Glomerular endothelial cell (primary cell): ENCODE measurements at regions not wholly inside any gene's neighbourhood (a gene's known extent, or its start where the extent isn't known, plus 50 kb on each side); places are given as distances from the start of the nearest gene placed in this dataset.
"Not testable (repeated sequence)": the region's sequence is repeated elsewhere in the genome, so short reads cannot be mapped to it uniquely, and the experiment has no call there.

Source experiments
- DNase-seq: peaks from one replicate; pipeline ENCODE4 v3.0.0-alpha.2; 2011; ENCODE audit warnings: low read depth, low spot score; ENCODE audit errors: extremely low read depth

DNA sequence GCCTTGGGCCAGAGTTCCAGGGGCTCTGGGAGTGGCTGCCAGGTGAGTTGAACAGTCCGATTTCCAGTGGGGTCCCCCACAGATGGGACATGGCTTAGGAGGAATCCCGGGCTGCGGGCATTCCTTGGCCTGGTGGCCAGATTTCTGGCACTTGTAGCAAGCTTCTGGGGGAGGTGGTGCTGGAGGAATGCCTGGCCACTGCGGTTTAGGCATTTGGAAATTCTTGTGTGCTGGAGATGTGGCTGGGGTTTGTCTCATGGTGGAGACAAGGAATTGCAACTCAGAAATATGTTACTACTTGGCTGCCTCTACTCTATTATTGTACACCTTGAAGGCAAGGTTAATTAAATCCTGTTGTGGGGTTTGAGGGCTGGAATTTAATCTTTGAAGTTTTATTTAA, 779.8 kb downstream of the UQCRFS1 start:
- not testable (repeated sequence) for DNase-seq

GRCh38 chr19:28430214-28430613, 782.7 kb downstream of the UQCRFS1 start:
- no peak for DNase-seq

DNA sequence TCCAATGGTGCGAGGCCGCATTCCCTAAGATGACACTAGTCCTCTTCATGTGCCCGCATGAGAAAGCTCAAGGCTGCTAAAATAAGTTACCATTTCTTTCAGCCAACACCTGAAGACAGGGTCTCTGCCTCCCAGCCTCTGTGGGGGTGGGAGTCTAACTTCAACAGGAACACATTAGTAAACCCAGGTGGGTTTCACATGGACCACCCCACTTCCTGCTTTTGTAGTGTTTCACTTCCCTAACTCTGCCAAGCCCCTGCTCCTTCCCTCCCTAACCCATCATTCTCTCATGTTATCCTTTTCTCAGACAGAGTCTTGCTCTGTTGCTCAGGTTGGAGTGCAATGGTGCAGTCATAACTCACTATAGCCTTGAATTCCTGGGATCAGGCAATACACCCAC, 783.6 kb downstream of the UQCRFS1 start:
- DNase-seq: no peak

GRCh38 chr19:28428663-28429348, 784.1 kb downstream of the UQCRFS1 start:
- DNase-seq: no peak

DNA sequence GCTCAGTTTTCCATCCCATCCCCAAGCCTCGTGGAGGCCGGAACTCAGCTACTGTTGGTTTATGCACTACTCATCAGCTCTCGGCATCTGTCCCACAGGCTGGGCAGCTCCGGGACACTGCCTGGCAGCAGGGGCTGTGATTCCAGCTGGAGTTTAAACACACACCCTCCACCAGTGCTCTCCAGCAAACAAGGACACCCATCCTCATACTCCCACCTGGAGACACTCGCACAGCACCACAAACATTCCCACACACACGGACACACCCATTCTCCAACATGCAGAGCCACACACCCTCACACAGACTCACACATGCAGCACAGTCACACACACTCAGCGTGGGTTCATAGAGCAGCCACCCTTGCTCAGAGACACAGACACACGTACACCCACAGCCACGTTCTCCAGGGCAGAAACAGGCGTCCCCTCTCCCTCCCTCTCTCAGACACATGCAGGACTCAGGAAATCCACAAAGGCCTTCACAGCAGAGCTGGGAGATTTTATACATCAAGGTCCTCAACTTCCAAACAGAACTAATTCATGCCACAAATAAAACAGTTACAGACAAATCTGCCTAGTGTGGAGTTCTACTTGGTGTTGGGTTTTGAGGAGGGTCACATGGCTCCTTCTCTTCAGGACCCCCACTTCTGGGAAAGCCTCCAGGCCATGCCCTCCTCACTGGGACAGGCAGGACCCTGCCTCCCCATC, 785.4 kb downstream of the UQCRFS1 start:
- no peak for DNase-seq

DNA sequence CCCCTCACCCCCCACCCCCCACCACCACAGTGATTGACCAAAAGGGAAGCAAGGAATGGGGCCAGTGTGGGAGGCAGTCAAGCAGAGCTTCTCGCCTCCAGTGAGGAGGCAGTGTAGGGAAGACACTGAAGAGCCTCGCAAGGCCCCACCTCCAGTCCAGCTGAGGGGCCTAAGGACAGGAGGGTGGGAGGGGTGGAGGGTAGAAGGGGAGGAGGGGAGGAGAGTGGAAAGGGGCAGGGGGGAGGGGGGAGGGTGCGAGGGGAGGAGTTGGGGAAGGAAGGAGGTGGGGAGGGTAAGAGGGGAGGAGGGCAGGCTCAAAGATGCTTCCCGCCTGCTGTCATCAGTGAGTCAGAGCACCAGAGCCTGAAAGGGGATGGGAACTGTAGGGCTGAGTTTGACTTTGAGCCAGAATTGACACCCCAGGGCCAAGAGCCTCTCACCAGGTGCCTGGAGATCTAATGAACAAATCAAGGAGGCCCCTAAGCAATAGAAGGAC, 786.2 kb downstream of the UQCRFS1 start:
- no peak for DNase-seq

DNA sequence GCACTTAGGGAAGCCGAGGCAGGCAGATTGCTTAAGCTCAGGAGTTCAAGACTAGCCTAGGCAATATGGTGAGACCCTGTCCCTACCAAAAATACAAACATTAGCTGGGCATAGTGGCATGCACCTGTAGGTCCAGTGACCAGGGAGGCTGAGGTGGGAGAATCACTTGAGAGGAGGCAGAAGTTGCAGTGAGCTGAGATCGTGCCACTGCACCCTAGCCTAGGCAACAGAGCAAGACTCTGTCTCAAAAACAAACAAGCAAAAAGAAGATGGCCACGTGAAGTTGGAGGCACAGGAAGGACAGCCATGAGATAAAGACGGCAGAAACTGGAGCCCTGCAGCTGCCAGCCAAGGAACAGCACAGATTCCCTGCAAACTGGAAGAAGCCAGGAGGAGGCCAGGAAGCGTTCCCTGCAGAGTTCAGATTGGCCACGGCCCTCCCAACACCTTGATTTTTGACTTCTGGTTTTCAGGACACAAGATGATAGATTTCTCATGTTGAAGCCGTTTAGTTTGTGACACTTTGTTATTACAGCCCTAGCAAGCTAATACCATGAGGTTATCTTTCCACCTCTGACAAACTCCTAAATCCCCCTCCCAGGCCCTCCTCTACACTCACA, 786.7 kb downstream of the UQCRFS1 start:
- no peak for DNase-seq

DNA sequence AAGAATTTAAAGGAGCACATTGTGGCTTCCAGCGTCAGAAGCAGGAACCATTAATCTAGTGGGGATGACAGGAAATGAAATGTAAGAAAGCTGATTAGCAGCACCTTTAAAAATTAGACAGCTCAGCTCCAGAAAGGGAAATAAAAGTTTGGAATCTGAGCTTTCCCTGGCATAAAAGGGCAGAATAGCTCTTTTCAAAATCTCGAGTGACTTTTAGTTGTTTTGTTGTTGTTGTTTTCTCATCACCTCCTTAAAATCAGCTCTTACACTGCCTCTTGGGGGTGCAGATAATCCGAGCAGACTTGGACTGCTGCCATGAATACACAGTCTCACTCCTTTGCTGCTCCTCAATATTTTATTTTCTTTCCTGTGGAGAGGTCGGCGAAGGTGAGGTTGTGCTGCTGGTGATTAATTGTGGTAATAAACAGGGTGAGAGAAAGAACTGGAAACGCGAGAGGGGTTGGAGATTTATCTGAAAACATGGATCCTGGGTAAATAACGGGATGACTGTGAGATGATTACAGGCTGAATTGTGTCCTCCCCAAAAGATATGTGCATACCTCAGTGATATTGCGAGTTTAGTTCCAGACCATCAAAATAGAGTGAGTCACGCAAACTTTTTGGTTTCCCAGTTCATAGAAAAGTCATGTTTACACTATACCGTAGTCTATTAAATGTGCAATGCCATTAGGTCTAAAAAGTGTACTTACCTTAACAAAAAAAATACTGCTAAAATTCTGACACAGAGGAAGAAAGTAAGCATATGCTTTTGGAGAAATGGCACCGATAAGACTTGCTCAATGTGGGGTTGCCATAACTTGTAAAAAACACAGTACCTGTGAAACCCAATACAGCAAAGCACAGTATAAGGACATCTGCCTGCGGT, 787.7 kb downstream of the UQCRFS1 start:
- DNase-seq: no peak

DNA sequence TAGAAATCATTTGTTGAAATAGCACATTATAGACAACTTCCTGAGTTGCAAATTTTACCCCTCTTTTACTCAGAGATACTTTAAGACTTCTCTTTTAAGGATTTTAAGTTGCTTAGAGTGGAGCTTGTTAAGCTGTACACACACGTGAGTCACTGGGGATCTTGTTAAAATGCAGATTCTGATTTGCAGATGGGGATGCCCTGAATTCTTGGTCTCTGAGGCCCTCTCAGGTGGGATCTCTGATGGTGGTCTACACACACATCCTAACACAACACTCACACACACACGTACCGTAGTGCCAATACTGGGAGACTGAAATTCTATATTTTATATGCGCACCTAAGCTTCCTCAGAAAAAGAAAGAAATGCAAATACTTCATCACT, 788.3 kb downstream of the UQCRFS1 start:
- no peak for DNase-seq

DNA sequence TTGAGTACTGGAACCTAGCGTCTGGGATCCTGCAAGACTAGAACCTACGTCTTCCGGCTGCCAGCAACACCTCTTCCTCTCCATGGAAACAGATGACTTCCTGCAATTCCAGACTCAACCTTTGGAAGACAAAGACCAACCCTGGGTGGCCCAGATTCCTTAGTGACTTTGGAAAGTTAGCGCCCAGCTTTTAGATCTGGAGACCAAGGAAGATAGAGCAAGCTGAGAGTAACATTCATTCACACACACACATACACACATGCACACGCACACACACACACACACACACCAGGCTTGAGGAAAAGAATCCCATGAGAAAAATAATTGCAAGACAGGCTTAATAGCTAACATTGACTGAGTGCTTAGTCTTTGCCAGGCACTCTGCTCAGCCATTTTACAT, 788.9 kb downstream of the UQCRFS1 start:
- no peak for DNase-seq

- no peak for DNase-seq
Measured at GRCh38 chr19:28422791-28423650, 789.9 kb downstream of the UQCRFS1 start.

DNA sequence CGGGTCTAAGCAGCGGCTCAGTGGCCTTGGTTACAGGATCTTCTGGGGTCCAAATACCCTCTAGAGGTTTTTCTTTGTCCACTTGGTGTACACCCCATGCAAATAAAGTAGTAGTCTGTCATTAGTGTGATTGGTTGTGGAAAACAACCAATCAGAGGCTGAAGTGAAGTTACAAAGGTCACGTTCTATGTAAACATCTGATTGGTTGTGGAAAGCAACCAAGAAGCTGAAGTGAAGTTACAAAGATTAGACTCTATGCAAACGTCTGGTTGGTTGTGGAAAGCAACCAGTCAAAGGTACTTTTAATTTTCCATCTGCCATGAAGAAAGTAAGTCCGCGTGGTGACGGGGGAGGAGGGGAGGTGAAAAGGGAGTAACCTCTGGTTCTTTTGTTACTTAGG, 790.9 kb downstream of the UQCRFS1 start:
- no peak for DNase-seq

DNA sequence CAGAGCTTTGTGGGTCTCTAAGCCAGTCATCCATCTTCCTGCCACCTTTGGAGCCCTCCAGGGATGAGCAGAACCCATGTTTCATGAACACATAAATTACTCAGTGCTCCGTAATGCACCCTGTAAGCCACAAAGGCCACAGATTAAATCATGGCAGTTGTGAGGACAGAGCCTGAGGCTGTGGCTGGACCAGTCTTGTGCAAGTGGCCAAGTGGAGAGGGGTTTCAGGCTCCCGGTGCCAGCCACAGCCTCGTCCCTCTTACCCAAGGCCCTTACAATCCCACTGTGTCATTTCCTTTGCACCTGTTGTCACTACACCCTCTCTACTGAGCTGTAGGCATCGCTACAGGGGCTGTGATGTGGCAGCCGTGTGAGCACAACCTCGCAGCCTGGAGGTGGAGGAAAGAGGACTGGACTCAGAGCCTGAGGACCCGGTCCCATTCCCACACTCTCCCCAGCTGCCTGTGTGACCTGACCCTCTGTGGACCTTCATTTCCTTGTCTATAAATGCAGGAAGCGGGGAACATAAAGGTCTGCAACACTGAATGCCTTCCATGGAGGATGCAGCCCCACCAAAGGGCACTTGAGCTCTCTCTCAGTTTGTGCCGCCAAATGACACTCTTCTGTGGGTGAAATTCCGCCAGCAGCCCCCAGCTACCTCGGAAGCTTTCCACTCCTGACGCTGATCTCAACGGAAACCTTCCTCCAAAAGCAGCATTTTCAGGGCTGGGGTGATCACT, 792.0 kb downstream of the UQCRFS1 start:
- no peak for DNase-seq

GRCh38 chr19:28419312-28419711, 793.6 kb downstream of the UQCRFS1 start:
- DNase-seq: no peak

- DNase-seq: no peak
Measured at GRCh38 chr19:28417361-28417760, 795.6 kb downstream of the UQCRFS1 start.

GRCh38 chr19:28416245-28416644, 796.7 kb downstream of the UQCRFS1 start:
- DNase-seq: no peak

DNA sequence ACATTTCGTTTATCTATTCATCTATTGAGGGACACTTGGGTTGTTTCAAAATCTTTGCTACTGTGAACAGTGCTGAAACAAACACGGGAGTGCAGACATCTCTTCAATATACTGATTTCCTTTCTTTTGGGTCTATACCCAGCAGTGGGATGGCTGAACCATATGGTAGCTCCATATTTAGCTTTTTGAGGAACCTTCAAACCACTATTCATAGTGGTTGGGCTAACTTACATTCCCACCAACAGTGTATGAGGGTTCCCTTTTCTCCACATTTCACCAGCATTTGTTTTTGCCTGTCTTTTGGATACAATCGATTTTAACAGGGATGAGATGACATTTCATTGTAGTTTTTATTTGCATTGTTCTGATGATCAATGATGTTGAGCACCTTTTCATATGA, 798.2 kb downstream of the UQCRFS1 start:
- DNase-seq: no peak

DNA sequence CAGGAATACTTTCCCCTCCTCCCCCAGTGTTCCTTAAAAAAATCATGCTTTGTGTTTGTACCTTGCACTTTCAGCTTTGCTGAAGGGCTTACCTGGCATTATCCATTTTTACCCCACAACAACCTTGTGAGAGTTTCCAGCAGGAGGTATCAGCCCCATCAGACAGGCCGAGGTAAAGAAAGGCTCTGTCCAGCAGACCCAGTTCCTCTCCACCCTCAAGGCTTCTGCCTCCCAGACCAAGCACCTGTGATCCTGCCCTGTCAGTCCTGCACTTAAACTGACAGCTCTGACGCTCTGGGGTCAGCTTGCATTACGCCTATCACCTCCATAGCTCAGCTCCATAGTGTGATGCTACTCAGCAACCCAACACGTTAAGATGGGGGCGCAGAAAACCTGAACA, 803.1 kb downstream of the UQCRFS1 start:
- no peak for DNase-seq

GRCh38 chr19:28406966-28407365, 806.0 kb downstream of the UQCRFS1 start:
- no peak for DNase-seq
